HG02642 (cell line): ENCODE measurements at regions not wholly inside any gene's neighbourhood (a gene's known extent, or its start where the extent isn't known, plus 50 kb on each side); places are given as distances from the start of the nearest gene placed in this dataset.
"Not testable (repeated sequence)": the region's sequence is repeated elsewhere in the genome, so short reads cannot be mapped to it uniquely, and the experiment has no call there.

Experiments
- ATAC-seq: cut with Tn5 transposase; IDR thresholded peaks from one replicate; pipeline ENCODE4 v1.9.1; 2021; ENCODE audit warnings: mild to moderate bottlenecking; ENCODE audit not compliant: unreplicated experiment, poor library complexity

DNA sequence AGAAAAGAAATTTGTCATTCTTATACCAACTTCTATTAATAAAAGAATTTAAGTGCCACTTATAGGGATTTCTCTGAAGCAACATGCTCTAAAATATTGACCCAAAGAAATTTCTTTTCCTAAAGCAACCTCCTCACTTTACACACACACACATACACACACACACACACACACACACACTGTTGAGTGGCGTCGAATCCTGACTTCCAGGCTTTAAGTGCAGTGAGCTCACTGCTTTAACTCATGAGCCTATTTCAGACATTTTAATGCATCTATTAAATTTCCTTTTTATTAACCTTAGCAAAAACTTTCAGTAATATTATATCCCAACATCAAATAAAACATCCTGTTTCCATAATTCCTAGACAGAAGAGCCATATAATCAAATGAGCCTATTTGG is 229.1 kb upstream of the ACVR2A start:
- ATAC-seq: no peak

GRCh38 chr2:147614979-147615470 is 229.8 kb upstream of the ACVR2A start:
- no peak for ATAC-seq

- ATAC-seq: no peak
Measured at GRCh38 chr2:147614471-147614870, 230.4 kb upstream of the ACVR2A start.

GRCh38 chr2:147610496-147611040 is 234.3 kb upstream of the ACVR2A start:
- ATAC-seq: no peak

DNA sequence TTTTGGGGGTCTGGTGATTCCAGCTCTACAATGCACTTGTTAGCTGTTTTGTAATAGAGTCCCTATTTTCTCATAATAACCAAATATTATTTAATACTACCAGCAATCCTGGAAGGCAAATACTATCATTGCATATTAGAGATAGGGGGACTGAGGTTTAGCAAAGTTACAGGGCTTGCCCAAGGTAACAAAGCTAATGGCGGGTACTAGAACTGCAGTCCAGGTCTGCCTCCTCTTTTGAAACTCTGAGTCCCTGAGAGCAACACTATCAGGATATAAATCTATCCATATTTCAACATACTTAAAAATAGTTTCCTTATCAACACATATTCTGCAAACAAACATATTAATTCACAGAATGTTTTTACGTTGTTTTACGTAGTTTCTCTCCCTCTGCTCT is 235.5 kb upstream of the ACVR2A start:
- ATAC-seq: no peak

- ATAC-seq: no peak
Measured at GRCh38 chr2:147607379-147607778, 237.4 kb upstream of the ACVR2A start.

DNA sequence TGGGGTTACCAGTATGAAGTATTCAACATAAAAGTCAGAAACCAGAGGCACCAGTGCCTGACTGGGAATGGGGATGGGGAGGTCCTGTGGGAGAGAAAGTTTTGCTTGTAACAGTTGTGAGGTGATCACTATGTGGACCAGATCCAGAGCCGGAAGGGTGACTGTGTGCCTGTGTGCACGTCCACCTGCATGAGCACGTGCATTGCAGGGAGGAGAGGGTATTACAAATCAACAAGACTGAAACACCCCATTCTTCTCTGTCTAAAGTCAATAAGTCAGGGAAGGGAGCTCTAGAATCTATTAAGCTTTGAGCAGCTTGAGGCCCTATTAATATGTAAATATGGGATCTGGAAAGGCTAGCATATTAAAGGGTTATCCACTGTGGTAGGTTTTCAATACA is 241.0 kb upstream of the ACVR2A start:
- no peak for ATAC-seq

DNA sequence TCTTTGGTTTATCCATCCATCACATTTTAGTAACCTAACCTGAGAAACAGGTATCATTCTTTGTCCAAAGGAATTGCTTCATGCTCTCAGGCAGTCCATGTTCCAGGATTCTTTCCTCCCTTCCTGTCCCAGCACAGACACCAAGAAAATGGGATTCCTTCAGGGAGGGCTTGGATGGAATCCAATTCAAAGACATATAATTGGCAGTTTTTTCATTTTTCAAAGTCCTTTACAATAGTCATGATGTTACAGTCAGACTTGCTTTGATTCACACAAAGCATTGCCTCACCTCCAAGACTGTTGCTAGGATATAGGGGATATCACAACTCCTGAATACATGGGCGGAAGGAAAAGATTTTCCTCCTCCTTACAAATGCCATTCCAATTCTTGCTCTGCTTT is 241.4 kb upstream of the ACVR2A start:
- ATAC-seq: no peak

- no peak for ATAC-seq
Measured at GRCh38 chr2:147600646-147601045, 244.2 kb upstream of the ACVR2A start.

DNA sequence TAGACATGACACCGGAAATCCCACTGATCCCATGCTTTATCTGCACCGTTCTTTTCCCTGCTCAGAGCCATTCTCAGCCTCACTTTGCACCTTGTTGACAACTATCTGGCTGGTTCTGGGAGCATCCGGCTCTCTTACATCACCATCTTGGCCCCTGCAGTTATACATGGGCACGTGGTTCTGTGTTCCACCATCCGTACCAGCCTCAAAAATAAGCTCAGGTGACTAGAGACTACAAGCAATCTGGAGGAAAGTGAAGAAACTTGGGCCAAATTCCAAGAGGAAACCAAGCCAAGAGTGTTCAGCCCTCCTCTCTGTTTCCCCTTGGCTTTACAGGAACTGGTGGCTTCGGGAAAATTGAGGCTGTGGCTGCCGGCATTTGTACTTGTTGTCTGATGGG is 244.6 kb upstream of the ACVR2A start:
- no peak for ATAC-seq

DNA sequence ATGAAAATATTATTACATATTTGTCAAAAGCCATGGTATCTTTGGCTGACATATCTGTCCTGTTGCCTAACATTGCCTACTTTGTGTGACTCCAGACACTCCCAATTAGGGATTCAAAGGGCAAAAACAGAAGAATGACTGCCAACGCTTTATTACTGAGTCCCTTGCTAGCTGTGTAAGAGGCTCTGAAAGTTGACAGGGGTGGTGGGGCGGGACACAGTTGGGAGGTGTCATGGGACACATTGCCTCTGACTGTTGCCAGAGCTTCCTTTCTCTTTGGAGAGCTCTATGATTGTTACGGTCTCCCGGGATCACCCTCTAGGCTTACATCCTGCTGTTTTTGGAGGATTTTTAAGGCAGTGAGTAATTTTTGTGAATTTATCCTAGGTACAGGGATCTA is 249.6 kb upstream of the ACVR2A start:
- no peak for ATAC-seq

- ATAC-seq: no peak
Measured at GRCh38 chr2:147594038-147594437, 250.8 kb upstream of the ACVR2A start.

DNA sequence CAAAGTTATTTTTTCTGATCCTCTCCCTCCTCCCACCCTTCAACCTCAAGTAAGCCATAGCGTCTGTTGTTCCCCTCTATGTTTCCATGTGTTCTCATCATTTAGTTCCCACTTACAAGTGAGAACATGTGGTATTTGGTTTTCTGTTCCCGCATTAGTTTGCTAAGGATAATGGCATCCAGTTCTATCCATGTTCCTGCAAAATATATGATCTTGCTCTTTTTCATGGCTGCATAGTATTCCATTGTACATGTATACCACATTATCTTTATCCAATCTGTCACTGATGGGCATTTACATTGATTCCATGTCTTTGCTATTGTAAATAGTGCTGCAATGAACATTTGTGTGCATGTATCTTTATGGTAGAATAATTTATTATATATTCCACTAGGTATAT is 252.0 kb upstream of the ACVR2A start:
- not testable (repeated sequence) for ATAC-seq

- no peak for ATAC-seq
Measured at GRCh38 chr2:147589127-147589526, 255.7 kb upstream of the ACVR2A start.

- ATAC-seq: no peak
Measured at GRCh38 chr2:147588191-147588590, 256.6 kb upstream of the ACVR2A start.

DNA sequence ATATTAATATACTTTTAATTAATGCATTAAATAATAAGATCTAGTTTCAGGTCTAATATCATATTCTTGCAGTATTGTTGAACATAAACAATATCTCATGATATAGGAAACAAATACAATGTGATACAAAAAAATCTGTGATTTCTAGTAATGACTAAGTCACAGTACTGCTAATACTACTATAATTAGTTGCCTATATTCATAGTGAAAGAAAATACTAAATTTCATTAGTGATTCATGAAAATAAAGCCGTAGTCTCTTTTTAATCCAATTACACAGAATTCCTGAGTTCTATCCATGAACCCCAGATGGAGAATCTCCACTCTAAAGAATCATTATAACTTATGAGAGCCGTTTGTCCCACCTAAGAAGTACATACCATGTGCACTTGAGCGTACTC is 266.3 kb upstream of the ACVR2A start:
- no peak for ATAC-seq

DNA sequence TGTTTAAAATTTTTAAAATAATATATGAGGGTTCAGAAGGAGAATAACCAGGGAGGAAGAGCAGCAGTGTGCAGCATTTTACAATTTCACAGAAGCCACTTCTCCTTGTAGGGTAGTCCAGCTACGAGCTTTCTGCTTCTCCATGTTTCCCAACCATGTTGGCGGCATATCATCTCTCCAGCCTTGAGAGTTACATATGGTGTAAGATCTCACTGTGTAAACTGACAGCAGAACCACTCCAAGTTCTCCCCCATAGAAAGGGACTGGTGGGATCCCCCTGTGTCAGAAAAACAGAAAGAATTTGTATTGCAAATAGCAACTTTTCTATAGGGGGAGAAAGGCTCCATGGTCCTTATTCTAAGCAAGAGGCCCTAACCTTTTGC is 266.8 kb upstream of the ACVR2A start:
- no peak for ATAC-seq

- no peak for ATAC-seq
Measured at GRCh38 chr2:147577323-147577997, 267.4 kb upstream of the ACVR2A start.

GRCh38 chr2:147575106-147575505 is 269.7 kb upstream of the ACVR2A start:
- no peak for ATAC-seq

DNA sequence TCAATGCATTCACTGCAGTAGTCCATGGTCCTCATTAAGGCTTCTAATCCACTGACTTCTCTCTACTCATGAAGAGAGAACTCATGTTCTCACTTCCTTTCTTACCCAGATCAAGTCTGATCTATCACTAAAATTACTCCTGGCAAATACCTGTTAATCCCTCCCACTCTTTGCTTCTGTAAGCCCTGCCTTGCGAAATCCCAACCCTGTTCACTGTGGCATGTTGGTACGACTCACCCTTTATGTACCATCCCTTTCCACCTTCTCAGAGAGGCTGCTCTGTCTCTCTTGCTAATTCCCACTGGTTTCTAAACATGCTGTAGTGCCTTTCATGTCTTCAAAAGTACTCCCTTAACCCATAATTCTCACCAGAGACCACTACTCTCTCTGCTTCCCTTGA is 272.2 kb upstream of the ACVR2A start:
- ATAC-seq: no peak

DNA sequence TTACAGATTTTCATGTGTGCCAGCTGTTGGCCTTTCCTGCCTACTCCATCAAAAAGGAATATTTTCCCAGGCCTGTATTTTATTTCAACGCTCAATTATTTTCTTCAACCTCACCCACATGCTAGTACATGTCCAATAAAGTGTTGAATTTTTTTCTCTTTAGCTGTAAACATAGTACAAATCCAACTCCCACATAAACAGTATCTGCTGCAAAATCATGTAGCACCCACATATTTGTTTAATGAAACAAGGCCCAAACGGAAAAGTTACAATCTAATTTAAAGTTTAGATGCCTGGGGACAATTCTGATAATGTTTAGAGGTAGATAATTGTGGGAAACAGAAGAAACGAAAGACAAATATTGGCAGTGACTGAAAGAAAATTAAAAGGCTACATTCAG is 275.4 kb upstream of the ACVR2A start:
- ATAC-seq: no peak

GRCh38 chr2:147568109-147568508 is 276.7 kb upstream of the ACVR2A start:
- no peak for ATAC-seq
